ENCODE measurements at regions not wholly inside any gene's neighbourhood (a gene's known extent, or its start where the extent isn't known, plus 50 kb on each side); places are given as distances from the start of the nearest gene placed in this dataset.

DNA sequence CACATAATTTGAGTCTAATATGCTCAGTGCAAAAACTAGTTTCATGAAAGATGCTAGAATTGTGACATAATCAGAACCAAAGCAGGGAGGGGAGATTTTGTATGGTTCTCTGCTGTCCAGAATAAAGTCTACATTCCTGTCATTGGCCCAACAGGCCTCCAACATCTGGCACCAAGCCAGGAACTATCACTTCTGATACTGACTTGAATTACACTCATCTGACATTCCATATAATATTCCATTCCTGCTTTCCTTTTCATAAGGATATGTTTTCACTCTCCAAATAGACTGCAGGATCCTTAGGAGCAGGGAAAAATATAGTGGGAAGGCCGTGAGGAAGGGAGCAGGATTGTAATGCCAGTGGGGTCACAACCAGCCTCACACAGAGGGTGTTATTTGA is 84.6 kb upstream of the BTN3A2 start:
- H3F3A ChIP-seq (ENCODE audit: insufficient read depth, low read depth), result peaks cover 13% of the 10 kb centered on the region; the same call in 1 of the 2 replicates
- no peaks in the 10 kb centered on the region for H3K9me2 ChIP-seq (ENCODE audit: insufficient read depth)
- H3K9me3 ChIP-seq (ENCODE audit: insufficient read depth, low read depth), result no peaks in the 10 kb centered on the region
- intact Hi-C loops (cut with micrococcal nuclease; ENCODE audit: unreplicated experiment), result loop anchor here (10.0 kb wide), 2 partner anchors 256 to 854 kb away; a partner anchor contains a TSS
- no peak overlapping the region for H3K27ac ChIP-seq
- peaks cover 13% of the 10 kb centered on the region for H3K79me2 ChIP-seq (ENCODE audit: low read depth)
- no peaks in the 10 kb centered on the region for H4K20me1 ChIP-seq (ENCODE audit: insufficient read depth)
- no peak for DNase-seq
- no peaks in the 10 kb centered on the region for H3K27me3 ChIP-seq (ENCODE audit: insufficient read depth, low read depth)
- peaks cover 12% of the 10 kb centered on the region for H3K4me1 ChIP-seq (replicated peaks; ENCODE audit: insufficient read depth)
- ChIA-PET CTCF (no interaction called here), POLR2A (ENCODE audit: unreplicated experiment) (no interaction called here)
- BruUV-seq (replicated peaks), result no TSS peak
- H3K36me3 ChIP-seq (ENCODE audit: low read depth), result no peaks in the 10 kb centered on the region
- TF ChIP-seq, protein P1, sequence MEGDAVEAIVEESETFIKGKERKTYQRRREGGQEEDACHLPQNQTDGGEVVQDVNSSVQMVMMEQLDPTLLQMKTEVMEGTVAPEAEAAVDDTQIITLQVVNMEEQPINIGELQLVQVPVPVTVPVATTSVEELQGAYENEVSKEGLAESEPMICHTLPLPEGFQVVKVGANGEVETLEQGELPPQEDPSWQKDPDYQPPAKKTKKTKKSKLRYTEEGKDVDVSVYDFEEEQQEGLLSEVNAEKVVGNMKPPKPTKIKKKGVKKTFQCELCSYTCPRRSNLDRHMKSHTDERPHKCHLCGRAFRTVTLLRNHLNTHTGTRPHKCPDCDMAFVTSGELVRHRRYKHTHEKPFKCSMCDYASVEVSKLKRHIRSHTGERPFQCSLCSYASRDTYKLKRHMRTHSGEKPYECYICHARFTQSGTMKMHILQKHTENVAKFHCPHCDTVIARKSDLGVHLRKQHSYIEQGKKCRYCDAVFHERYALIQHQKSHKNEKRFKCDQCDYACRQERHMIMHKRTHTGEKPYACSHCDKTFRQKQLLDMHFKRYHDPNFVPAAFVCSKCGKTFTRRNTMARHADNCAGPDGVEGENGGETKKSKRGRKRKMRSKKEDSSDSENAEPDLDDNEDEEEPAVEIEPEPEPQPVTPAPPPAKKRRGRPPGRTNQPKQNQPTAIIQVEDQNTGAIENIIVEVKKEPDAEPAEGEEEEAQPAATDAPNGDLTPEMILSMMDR (conservative IDR thresholded peaks at IDR 0.05), result no peak
- no peak for TF ChIP-seq EZH2 (IDR thresholded peaks at IDR 0.05; ENCODE audit: low read depth)
- H2AFZ ChIP-seq, result no peak overlapping the region
- no peak overlapping the region for H3K4me2 ChIP-seq
- no peak overlapping the region for H3K4me3 ChIP-seq

DNA sequence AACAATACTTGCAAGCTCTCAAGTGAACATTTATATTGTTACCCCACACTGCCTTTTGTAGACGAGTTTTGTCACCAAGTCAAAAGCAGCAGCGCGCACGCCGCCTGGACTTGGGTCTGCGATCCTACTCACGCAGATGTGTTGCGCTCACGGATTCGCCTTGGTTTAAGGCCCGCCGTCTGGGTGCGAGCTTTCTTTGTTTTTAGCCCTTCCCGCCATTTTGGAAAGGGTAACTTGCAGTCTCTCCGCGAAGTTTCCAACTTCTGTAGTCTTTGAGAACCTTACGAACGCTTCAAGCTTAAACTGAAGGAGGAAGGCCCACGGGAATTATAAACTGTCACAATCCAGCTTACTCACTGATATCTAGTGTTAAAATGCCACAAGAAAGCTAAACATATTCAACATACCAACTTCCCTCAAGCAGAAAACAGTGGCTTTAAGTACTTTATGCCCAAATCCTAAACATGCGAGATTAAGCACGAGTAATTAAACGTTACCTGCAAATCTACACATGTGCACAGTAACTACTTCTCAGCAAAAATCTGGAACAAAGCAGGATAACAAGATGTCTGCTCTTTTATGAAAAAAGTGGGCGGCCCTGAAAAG is 80.4 kb upstream of the BTN3A2 start:
- Histone ChIP-seq H3K4me3 (peak overlapping the region; percentile 84), H4K20me1 (ENCODE audit: insufficient read depth) (no peaks in the 10 kb centered on the region), H3K4me1 (replicated peaks; ENCODE audit: insufficient read depth) (peaks cover 11% of the 10 kb centered on the region), H3K4me2 (peak overlapping the region; percentile 79), H3K9me3 (ENCODE audit: insufficient read depth, low read depth) (peaks cover 7% of the 10 kb centered on the region; the same call in 1 of the 2 replicates), H3F3A (ENCODE audit: insufficient read depth, low read depth) (peaks cover 16% of the 10 kb centered on the region; the same call in 1 of the 2 replicates), H3K27me3 (ENCODE audit: insufficient read depth, low read depth) (no peaks in the 10 kb centered on the region), H3K27ac (peak overlapping the region; percentile 93), H3K9me2 (ENCODE audit: insufficient read depth) (no peaks in the 10 kb centered on the region), H2AFZ (peak overlapping the region; percentile 75), H3K36me3 (ENCODE audit: low read depth) (peaks cover 3% of the 10 kb centered on the region; the same call in 1 of the 2 replicates), H3K79me2 (ENCODE audit: low read depth) (peaks cover 13% of the 10 kb centered on the region)
- ChIA-PET POLR2A (ENCODE audit: unreplicated experiment) (interaction anchor here (0.6 to 1.5 kb wide), 10 partner anchors 68 to 1580 kb away, joined by 3 to 10 read pairs (median 4); a partner anchor contains a TSS), CTCF (interaction anchor here (0.5 kb wide), 2 partner anchors 285 to 311 kb away, joined by 3 to 4 read pairs; no protein-coding TSS in a partner anchor)
- no peak for TF ChIP-seq EZH2 (IDR thresholded peaks at IDR 0.05; ENCODE audit: low read depth)
- TF ChIP-seq, protein P1 (conservative IDR thresholded peaks at IDR 0.05), result no peak
- no TSS peak for BruUV-seq (replicated peaks)
- intact Hi-C loops (cut with micrococcal nuclease; ENCODE audit: unreplicated experiment), result loop anchor here (1.0 to 10.0 kb wide), 10 partner anchors 11 to 850 kb away; a partner anchor contains a TSS
- peak; percentile 20 to 40 for DNase-seq

DNA sequence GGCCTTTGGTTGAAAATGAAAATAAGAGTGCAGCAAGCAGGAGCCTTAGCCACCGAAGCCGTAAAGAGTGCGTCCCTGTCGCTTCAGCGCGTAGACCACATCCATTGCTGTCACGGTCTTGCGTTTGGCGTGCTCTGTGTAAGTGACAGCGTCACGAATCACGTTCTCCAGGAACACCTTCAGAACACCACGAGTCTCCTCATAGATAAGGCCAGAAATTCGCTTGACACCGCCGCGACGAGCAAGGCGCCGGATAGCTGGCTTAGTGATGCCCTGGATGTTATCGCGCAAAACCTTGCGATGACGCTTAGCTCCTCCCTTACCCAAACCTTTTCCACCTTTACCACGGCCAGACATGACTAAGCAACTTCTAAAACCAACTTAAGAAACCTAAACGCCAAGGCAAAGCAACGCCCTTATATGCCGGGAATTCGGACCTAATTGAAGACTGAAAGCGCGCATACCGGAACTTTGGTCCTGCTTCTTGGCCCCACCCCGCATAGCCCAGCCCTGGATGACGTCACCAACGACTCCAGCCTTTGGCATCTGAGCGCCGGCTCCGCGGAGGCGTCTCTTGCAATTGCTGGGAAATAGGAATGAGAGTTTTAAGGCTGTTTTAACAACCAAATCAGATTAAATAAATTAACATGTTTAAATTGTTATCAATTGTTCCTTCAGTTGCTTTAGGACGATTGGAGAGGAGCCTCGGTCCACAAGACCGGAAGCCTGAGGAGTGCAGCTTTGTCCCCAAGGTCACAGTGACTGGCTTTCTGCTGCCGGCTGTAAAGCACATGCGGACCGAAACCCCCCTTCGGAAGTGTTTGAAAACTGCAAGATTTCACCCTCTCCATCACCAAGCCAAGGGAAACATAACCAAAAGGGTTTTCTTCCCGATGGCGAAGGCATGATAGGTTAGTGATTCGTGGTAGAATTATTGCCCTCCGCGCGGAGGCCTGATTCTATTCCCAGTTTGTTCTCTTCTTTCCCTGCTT is 79.6 kb upstream of the BTN3A2 start:
- POLR2A ChIA-PET (ENCODE audit: unreplicated experiment), result interaction anchor here (0.6 to 1.5 kb wide), 10 partner anchors 10 to 848 kb away, joined by 3 to 10 read pairs (median 4); a partner anchor contains a TSS
- TSS peak; percentile 89 for BruUV-seq (replicated peaks)
- CTCF ChIA-PET, result no interaction called here

More for the DNA sequence above, 79.6 kb upstream of the BTN3A2 start:
- H3K9me3 ChIP-seq (ENCODE audit: insufficient read depth, low read depth), result peaks cover 7% of the 10 kb centered on the region; the same call in 1 of the 2 replicates
- TF ChIP-seq, protein P1 (conservative IDR thresholded peaks at IDR 0.05), result no peak
- TF ChIP-seq EZH2 (IDR thresholded peaks at IDR 0.05; ENCODE audit: low read depth), result no peak
- peak overlapping the region; percentile 75 for H2AFZ ChIP-seq
- H3K27me3 ChIP-seq (ENCODE audit: insufficient read depth, low read depth), result no peaks in the 10 kb centered on the region
- DNase-seq, result peak; percentile 96 to 99
- intact Hi-C loops (cut with micrococcal nuclease; ENCODE audit: unreplicated experiment), result loop anchor here (1.0 to 10.0 kb wide), 11 partner anchors 12 to 849 kb away; a partner anchor contains a TSS
- peak overlapping the region; percentile 84 for H3K4me3 ChIP-seq
- H3K9me2 ChIP-seq (ENCODE audit: insufficient read depth), result no peaks in the 10 kb centered on the region
- H3K27ac ChIP-seq, result peak overlapping the region; percentile 93
- peaks cover 3% of the 10 kb centered on the region; the same call in 1 of the 2 replicates for H3K36me3 ChIP-seq (ENCODE audit: low read depth)
- H3K4me2 ChIP-seq, result peak overlapping the region; percentile 79
- peaks cover 16% of the 10 kb centered on the region; the same call in 1 of the 2 replicates for H3F3A ChIP-seq (ENCODE audit: insufficient read depth, low read depth)
- H3K4me1 ChIP-seq (replicated peaks; ENCODE audit: insufficient read depth), result peaks cover 11% of the 10 kb centered on the region
- H3K79me2 ChIP-seq (ENCODE audit: low read depth), result peaks cover 13% of the 10 kb centered on the region
- H4K20me1 ChIP-seq (ENCODE audit: insufficient read depth), result no peaks in the 10 kb centered on the region
